ENCODE measurements at regions not wholly inside any gene's neighbourhood (a gene's known extent, or its start where the extent isn't known, plus 50 kb on each side); places are given as distances from the start of the nearest gene placed in this dataset.

DNA sequence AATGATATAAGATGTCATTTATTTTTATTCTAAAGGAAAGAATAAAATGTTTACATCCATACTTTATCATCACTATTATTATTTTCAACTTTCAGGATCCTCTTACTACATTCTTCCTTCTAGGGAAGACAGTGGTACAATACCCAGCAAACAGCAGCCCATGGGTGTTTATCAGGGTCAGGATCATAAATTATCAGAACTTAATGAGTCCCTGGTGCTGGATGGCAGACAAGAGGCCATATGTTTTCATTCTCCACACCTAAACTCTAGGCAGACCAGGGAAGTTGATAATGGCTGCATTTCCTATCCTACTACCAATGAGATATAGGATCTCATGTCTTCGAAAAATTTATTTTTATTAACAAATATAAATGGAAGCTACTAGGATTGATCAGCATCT is 127.7 kb downstream of the SAMMSON start:
- no peak for TF ChIP-seq POLR2AphosphoS5 (IDR thresholded peaks at IDR 0.05)
- TF ChIP-seq, protein P1, sequence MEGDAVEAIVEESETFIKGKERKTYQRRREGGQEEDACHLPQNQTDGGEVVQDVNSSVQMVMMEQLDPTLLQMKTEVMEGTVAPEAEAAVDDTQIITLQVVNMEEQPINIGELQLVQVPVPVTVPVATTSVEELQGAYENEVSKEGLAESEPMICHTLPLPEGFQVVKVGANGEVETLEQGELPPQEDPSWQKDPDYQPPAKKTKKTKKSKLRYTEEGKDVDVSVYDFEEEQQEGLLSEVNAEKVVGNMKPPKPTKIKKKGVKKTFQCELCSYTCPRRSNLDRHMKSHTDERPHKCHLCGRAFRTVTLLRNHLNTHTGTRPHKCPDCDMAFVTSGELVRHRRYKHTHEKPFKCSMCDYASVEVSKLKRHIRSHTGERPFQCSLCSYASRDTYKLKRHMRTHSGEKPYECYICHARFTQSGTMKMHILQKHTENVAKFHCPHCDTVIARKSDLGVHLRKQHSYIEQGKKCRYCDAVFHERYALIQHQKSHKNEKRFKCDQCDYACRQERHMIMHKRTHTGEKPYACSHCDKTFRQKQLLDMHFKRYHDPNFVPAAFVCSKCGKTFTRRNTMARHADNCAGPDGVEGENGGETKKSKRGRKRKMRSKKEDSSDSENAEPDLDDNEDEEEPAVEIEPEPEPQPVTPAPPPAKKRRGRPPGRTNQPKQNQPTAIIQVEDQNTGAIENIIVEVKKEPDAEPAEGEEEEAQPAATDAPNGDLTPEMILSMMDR (IDR thresholded peaks at IDR 0.05): no peak
- no peak for TF ChIP-seq EP300 (IDR thresholded peaks at IDR 0.05)
- no peak for TF ChIP-seq POLR2A (IDR thresholded peaks at IDR 0.05)

All from gastroesophageal sphincter (tissue), 3 donors.